GM18511 (cell line): ENCODE measurements at regions not wholly inside any gene's neighbourhood (a gene's known extent, or its start where the extent isn't known, plus 50 kb on each side); places are given as distances from the start of the nearest gene placed in this dataset.
A peak's percentile ranks its signal among the peaks of the same experiment; 100 is the strongest.

Experiments used
- ATAC-seq: cut with Tn5 transposase; IDR thresholded peaks from one replicate; pipeline ENCODE4 v1.9.1; 2021; ENCODE audit warnings: mild to moderate bottlenecking, moderate library complexity; ENCODE audit not compliant: unreplicated experiment

DNA sequence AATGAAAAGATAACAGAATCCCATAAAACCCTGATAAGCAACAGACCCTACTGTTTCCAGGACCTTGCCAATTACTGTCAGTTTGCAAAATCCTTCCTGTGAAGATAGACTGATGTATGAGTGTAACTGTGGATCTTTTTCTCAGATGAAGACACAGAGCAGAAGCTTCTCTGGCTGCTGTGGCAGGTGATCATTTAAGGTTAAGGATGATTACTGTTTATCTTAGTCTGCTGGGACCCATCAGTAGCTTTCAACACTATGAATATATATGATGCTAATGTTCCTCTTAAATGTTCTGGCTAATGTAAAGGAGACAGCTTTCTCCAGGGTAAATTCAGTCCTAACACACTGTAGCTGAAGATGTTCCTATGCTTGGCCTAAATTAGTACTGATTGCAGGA, 56.0 kb upstream of the CTTNBP2 start:
- no peak for ATAC-seq

DNA sequence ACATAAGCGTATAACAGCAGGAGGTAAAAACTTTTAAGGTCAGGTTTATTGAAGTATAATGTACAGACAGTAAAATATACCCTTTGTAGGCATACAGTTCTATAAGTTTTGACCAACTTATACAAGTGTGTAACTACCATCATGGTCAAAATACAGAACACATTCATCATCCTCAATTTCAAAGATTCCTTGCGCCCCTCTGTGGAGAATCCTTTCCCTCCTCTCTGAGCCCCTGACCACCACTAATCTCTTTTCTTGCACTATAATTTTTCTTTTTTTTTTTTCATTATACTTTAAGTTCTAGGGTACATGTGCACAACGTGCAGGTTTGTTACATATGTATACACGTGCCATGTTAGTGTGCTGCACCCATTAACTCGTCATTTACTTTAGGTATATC, 58.1 kb upstream of the CTTNBP2 start:
- no peak for ATAC-seq

DNA sequence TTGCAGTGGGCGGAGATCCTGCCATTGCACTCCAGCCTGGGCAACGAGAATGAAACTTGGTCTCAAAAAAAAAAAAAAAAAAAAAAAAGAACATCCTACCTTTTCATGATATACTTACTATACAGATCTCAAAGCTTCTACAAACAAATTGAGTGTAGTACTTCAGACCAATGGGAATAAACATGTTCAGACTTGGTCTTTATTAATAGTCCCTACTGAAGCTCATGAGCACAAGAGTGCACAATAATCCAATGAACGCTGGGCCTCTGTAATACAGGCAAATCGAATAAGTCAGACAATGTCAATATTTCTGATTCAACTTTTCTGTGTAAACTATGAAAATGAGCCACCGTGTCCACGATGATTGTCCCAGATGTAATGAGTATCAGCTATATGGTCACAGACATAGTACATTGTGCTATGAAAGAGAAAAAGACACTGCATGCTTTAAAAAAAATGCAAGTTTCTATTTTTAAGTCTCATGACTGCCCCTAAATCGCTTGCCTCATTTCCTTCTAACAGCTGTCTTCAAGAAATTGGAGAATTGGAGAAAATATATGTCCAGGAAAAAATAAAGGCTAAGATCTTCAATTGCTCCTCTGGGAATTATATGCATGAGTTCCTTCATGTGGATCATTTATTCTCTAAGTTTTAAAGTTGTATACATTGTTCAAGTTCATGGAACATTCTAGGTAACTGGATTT, 64.0 kb upstream of the CTTNBP2 start:
- ATAC-seq = no peak

DNA sequence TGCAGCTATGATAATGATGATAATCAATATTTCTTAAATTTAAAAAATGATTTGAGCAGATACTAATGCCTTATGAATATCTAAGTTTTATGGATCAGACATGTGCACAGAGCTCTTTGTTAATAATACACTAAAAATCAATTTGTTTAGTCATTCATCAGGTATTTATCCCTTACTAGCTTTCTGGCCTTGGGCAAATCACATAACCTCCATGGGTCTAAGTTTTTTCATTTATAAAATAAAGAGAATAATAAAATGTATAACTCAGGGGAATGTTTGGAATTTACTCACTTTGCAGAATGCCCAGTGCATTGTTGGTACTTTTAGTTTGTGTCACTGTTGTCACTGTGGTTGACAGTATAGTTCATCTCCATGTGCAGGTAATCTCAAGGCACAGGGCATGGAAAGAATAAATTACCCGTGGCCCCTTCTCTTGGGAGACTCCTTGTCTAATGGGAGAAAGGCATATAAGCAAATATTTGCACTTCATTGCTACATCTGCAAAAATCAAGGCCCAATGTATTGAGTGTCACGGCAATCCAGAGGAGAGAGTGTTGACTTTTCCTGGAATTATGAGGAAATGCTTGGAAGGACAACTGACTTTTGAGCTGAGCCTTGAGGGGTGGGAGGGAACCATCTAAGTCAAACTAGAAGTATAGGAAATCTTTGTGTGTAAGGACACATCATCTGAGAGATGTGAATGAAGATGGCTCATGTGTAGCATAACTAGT, 64.7 kb upstream of the CTTNBP2 start:
- no peak for ATAC-seq

DNA sequence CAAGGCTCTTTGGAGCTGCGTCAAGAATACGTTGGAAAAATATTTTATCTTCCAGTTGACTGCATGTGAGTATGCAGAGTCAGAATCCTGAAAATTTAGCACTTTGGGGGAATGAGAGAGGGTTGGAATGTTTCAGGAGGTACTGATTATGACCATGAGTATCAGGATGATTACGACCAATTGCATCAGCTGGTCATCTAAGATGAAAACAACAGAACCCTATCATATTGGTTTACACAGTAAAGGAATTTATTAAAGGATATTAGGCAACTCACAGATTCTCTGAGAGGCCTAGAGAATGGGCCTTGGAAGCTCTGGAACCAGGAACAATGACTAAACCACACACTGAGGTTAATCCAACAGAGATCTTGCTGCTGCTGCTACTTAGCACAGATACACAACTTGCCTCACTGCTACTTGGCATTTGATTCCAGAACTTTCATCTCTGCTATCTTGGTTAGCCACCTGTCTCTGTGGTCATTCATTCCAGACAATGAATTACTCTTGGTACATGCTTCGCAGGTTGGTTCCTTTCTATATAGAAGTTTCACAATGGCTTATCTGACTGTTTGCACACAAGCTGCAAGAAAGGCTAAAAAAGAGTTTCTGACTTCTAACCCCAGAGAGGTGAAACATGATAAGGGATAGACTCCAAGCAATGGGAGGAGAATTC, 68.0 kb upstream of the CTTNBP2 start:
- ATAC-seq = no peak

DNA sequence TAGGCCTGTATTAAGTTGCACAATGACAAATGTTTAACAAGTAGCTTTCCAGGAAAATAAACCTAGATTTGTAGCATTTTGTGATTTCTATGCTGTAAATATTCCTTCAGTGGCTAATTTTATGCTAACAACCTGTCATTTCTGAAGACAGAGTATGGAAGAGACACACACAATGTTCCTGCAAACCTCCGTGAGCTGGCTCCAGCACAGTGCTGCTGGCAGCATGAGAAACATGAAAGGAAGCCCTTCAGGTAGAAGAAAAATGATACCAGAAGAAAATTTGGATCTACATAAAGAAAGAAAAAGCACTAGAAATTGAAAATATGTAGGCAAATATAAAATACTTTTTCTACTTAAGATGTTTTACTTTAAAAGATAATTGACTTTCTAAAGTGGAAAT, 69.5 kb upstream of the CTTNBP2 start:
- no peak for ATAC-seq

DNA sequence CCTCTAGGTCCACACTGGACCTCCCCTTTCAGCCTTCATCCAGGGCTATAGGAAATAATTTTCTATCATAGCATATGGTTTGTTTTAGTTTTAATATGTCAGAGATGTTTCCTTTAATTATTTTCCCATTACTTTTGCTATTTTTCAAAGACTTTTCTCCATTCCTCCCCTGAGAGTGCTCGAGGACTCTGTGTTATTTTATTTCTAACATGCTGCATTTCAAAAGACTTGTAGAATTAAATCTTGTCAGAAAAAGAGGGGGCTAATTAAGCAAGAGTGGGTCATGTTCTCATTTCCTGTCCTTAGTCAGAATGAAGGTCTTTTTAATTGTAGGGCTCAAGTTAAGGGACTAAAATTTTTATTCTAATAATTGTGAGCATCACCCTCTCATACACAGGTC, 71.6 kb upstream of the CTTNBP2 start:
- ATAC-seq = no peak

DNA sequence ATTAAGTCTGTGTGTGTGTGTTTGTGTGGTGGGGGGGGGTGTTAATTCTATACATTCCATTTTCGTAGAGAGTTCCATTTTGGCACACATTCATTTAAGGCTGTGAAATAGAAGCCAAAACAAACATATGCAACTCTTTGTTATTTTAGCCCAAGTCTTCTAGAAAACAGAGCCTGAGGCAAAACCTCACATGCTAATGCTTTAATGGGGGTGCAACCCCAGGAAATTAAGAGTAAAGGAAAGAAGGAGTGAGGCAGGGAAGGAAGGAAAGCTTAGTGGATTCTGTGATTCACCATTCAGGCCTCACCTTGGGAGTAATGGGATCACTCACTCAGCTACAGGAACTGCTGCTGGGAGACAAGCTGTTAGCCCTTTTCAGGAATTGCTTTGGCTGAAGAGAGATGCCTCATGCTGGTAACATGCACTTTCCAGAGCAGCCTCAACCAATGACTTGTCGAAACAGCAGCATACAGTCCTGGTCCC, 73.0 kb upstream of the CTTNBP2 start:
- ATAC-seq = no peak

DNA sequence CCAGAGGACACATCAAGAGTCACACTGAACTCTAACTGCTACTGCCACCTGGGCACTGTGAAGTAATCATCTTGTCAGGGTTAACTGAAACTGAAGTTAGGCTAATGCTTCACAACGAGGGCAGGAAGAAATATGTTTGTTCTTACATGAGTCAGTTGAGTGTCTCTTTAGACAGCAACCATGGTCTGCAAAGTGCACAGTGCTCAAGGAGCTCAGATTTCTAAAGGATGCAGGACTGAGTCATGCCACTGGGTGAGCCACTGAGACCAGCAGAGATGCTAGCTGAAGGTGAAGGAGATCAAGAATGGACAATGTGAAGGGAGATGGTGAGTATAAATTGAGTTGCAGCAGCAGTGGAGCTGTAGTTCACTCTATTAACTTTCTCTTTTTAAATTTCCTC, 76.0 kb upstream of the CTTNBP2 start:
- peak; percentile 52 for ATAC-seq

DNA sequence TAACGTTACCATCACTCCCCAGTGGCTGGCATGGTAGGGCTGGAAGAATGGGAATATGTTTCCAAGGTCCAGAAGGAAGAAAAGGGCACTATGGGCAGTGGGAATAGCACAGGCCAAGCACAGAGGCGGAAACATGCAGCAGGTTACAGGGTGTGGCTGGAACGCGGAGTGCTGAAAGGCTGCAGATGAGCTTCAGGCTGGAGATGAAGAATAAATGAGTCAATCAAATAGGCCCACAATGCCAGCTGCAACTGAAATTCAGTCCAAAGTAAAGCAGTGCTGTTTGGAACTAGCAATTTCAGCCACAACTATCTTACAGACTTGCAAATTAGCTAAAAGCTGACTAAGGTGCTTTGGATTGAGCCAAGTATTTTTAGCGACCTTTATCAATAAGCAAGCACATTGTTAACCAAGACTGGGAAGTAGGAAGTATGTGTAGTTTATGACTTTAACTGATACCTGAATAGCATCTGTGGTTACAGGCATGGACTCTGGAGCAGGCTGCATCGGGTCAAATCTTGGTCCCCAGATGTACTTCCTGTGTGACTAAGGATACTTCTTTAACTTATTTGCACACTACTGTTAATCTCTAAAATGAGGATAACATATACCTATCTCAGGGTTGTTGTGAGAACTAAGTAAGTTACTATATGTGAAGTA, 77.5 kb upstream of the CTTNBP2 start:
- ATAC-seq = no peak

DNA sequence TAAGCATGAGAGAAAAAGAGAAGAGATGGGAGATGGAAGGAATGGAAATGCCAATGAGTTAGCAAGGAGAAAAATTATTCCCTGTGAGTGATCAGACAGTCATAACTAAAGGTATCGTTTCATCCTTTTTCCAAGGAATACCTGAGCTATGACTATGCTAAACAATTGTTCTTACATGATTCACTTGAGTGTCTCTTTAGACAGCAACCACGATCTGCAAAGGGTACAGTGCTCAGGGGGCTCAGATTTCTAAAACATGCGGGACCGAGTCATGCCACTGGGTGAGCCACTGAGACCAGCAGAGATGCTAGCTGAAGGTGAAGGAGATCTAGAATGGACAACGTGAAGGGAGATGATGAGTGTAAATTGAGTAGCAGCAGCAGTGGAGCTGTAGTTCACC, 78.0 kb upstream of the CTTNBP2 start:
- ATAC-seq = no peak

DNA sequence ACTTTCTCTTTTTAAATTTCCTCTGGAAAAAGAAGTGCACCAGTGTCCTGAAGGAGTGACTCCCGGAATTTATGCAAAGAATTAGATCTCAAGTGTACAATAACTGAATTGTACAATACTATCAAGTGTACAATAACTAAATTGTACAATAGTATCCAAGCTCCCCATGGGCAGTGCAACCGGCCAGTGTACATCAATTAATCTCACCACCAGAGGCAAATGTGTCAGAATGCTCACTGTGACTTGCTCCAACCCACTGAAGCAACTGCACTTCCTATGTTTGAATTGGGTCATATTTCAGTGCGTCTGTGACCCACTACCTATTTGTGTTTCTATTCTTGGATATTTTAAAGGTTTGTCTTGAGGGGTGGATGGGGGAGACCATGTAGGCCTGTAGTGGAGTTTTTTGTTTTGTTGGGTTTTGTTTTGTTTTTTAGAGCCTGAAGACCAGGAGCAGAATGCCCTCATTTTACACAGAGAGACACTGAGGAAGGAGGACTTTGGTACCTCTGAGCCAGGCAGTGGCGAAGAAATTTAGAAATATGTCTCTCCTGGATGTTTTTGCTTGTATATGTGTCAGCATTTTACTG, 78.5 kb upstream of the CTTNBP2 start:
- ATAC-seq = no peak

DNA sequence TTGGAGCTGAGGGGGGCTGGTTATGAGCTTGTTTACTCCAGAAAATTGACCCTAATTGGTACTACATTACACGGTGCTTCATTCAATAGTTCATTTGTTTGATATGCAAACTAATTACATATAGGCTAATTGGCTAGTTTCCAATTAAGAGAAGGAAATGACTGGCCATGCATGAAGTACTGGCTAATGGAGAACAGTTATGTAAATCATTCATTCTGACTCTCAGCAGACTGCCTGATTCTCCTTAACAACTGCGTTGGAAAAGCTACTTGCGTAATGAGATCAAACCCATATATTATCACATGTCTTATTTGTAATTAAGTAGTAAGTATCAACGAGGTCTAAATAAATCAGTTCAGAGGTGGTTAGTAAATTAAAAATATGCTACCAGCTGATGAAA, 81.8 kb upstream of the CTTNBP2 start:
- ATAC-seq = no peak

DNA sequence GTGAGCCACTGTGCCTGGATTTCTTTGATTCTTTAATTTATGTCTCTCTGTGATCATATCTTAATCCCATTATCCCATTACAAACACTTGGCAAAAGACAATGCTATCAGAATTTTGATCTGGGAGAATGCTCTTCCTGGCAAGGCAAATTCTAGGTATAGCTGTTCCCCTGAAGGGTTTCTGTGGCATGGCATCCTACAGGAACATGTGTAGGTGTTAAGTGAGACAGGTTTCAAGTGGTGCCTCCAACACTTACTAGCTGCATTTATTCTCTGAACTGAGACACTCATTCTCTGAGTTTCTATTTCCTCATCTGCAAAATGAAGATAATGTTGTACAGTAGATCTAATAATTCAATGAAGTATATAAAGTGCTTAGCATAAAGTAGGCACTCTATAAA, 87.1 kb upstream of the CTTNBP2 start:
- no peak for ATAC-seq

DNA sequence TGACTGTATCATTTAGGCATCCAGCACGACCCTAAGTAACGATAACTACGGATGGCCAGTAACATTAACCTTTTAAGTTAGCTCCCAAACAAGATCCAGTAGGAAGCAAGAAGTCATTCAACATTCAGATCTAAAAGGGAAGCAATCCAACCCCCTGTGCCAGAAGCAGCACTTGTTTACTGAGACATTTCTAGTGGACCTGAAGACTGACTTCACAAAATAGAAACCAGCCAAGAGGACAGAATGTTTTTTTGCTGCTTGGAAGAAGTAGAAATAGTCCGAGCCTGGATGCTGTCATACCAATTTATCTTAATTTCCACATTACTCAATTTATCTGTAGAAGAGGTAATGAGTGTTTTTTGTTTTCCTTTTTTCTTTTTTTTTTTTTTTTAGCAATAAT, 88.0 kb upstream of the CTTNBP2 start:
- no peak for ATAC-seq

DNA sequence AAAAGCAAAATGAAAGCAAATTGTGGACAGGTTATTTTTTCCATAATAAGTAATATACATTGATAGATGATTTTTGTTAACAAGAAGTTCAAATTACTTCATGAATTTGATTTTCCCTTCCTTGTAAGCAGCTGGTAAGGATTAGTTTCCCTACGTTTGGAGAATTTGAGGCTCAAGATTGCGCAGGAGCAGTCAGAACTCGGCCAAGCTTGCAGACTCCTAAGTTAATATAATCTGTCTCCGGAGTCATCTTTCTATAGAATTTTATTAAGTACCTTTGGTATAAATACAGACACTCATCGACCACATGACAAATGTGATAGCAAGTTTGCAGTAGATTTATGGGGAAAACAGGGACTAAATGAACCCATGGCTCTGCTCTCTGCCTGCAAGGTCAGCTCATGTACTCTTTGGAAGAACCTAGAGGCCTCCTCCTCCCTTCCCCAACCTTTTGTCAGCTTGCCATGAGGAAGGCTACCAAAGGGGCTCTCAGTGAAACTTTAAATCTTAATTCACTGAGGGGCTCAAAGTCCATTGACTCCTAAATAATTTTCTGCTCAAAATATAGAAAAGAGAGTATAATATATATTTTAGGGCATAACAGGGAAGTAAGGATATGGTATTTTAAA, 89.2 kb upstream of the CTTNBP2 start:
- ATAC-seq = no peak

DNA sequence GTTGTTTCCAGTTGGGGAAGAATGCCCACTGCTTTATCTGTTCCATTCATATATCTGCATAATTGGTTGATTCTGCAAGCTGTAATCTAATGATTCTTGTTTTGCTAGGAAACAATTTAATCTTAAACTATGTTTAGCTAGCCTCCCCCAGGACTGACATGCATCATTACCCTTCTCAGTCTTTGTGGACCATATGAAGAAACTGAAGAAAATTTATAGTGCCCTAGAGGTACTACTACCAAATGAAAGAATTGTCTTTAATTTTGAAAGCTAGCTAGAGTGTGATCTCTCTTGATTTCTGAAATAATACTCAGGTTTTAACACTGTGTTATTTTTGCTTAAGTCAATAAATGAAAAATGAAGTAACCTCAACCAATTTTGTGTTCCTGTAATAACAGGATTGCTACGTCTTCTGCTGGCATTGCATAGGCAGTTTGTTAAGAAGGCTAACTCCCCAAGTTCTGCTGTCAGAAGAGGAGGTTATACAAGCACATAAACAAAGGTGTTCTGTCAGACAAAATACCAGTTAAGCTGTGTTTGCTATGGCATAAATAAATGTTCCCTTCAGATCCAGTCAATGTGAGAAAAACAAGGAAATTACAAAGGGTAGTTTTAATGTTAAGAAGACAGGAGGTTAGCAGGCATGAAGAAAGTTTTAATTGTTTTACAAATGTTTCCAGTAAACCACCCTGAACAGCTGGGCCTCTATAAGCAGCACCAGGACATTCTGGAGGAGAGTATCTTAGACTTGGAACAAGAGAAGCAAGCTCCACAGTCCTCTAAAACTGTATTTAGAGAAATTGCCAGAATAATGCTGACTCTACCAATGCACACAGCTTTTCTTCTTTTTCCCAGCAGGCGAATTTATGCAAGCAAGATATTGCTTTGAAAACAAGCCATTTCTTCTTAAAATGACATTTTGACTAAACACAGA, 90.3 kb upstream of the CTTNBP2 start:
- ATAC-seq = no peak

DNA sequence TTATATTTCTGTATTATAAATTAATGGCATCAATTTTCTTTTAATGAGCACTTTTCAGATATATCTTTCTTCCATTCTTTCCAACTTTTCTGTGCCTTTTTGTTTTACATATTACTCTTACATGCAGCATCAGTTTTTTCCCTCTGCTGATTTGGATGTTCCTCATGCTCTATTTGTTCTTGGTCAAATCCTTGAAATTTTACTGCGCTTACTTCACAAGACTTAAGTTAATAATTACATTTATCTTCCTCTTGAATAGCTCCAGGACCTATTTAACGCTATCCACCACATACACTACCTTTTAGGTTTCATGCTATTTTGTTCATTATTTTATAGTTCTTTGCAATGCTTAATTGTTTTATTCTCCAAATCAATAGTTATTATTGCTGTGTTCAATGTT, 97.6 kb upstream of the CTTNBP2 start:
- no peak for ATAC-seq

DNA sequence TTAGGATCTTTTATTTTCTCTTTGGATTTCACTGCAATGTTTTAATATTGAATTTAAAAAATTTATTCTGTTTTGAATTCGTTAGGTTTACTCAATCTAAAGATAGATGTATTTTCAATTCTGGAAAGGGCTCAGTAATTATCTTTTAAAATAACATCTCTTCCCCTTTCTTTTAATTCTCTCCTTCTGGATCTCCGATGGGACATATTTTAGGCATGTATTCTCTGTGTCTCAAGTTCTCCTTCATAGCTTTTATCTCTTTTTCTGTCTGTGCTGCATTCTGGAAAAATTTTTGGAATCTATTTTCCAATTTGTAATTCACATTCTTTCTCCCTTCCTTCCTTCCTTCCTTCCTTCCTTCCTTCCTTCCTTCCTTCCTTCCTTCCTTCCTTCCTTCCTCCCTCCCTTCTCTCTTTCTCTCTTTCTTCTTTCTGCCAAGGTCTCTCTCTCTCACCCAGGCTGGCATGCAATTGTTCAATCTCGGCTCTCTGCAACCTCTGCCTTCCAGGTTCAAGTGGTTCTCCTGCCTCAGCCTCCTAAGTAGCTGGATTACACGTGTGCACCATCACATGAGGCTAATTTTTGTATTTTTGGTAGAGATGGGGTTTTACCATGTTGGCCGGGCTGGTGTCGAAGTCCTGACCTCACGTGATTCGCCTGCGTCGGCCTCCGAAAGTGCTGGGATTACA, 98.5 kb upstream of the CTTNBP2 start:
- no peak for ATAC-seq
